ENCODE measurements at regions not wholly inside any gene's neighbourhood (a gene's known extent, or its start where the extent isn't known, plus 50 kb on each side); places are given as distances from the start of the nearest gene placed in this dataset.

GRCh38 chr19:31520633-31521032, 171.4 kb upstream of the TSHZ3 start:
- TF ChIP-seq FOXJ3 (CRISPR knock-in tag; IDR thresholded peaks at IDR 0.05) (no peak), CTCF (IDR thresholded peaks at IDR 0.05) (no peak), RXRA (IDR thresholded peaks at IDR 0.05; ENCODE audit: borderline replicate concordance, low read depth) (no peak), TAF1 (IDR thresholded peaks at IDR 0.05; ENCODE audit: borderline replicate concordance, low read depth, low read length) (no peak), USF2 (IDR thresholded peaks at IDR 0.05; ENCODE audit: borderline replicate concordance, low read depth, low read length) (no peak), TCF12 (IDR thresholded peaks at IDR 0.05) (no peak), MAX (IDR thresholded peaks at IDR 0.05; ENCODE audit: low read depth) (no peak), EP300 (IDR thresholded peaks at IDR 0.05; ENCODE audit: borderline replicate concordance in 1 of 2, low read depth in 1 of 2, low read length in 1 of 2) (no peak), POLR2AphosphoS5 (IDR thresholded peaks at IDR 0.05; ENCODE audit: low read depth, low read length) (no peak), REST (IDR thresholded peaks at IDR 0.05; ENCODE audit: low read depth, low read length) (no peak)

All from SK-N-SH (cell line).